ENCODE measurements at regions not wholly inside any gene's neighbourhood (a gene's known extent, or its start where the extent isn't known, plus 50 kb on each side); places are given as distances from the start of the nearest gene placed in this dataset.

DNA sequence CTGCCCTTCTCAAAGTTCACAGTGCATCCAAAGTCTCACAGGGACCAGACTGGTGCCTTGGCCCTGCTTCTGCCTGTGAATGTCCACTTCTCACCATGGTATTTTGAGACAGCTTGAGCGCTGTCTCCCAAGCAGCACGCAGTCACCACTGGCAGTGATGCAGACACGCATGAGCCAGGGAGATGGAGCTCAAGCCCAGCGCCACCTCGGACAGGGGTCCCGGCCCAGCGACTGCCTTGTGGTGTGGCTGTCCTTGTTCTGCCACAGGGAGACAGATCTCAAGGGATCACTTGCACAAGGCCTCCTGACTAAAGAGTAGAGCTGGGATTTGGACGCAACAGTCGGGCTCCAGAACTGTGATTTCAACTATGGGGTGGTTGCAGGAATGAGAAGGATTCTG is 92.6 kb upstream of the MBL2 start:
- DNase-seq (ENCODE audit: low spot score), result no peak
- H3K27me3 Mint-ChIP-seq (ENCODE audit: insufficient read depth), result no peaks in the 10 kb centered on the region
- H3K9me3 Mint-ChIP-seq, result peaks cover 4% of the 10 kb centered on the region
- H3K36me3 Mint-ChIP-seq (ENCODE audit: low read depth), result no peaks in the 10 kb centered on the region
- H3K4me3 Mint-ChIP-seq, result no peak overlapping the region
- no peak overlapping the region for H3K27ac Mint-ChIP-seq
- intact Hi-C loops (cut with micrococcal nuclease), result no loop called here
- H3K4me1 Mint-ChIP-seq (ENCODE audit: low read depth), result no peaks in the 10 kb centered on the region

DNA sequence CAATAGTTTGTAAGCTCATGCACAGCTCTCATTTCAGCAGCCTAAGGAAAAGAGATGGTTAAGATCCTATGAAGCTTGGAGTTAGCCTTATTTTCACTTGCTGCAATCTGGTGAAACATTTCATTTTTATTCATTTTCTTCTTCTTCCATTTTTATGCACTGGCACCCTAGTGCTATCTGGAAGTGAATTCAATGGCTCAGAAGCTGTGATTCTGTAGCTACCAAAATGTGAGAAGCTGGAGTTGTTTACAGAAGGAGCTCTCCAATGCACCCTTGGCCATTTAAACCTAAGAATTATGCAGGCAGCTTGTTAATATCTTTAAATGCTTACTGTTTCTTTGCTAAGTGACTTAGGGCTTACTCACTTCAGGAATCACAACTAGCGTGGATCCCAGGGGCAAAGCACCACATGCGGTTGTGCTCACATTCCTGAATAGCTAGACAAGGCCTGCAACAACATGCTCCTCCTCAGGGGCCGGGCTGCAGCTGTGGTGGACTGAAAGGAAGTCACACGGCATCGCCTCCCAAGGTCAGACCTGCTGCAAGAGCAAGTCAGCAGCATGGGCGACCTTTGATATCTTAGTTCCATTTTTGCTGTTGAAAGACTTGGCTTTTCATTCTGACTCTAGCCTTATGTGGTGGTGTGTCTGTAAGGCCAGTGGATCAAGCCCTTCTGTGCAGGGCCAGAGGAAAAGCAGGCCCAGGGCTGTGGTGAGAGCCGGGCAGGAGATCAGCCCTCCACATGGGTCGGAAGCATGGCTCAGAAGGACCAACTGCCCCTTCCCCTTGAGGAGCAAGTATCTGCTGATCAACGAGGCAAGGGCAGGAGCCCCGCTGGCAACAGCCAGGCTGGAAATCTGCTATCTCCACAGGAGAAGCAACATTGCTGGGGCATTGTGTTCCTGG is 91.9 kb upstream of the MBL2 start:
- H3K4me1 Mint-ChIP-seq (ENCODE audit: low read depth), result no peaks in the 10 kb centered on the region
- intact Hi-C loops (cut with micrococcal nuclease), result no loop called here

GRCh38 chr10:52858722-52859121 is 86.1 kb upstream of the MBL2 start:
- H3K9me3 Mint-ChIP-seq, result no peaks in the 10 kb centered on the region
- no peak overlapping the region for H3K4me3 Mint-ChIP-seq
- no peak for DNase-seq (ENCODE audit: low spot score)
- H3K4me1 Mint-ChIP-seq (ENCODE audit: low read depth), result no peaks in the 10 kb centered on the region
- intact Hi-C loops (cut with micrococcal nuclease), result no loop called here
- H3K27ac Mint-ChIP-seq, result no peak overlapping the region
- H3K27me3 Mint-ChIP-seq (ENCODE audit: insufficient read depth), result no peaks in the 10 kb centered on the region
- no peaks in the 10 kb centered on the region for H3K36me3 Mint-ChIP-seq (ENCODE audit: low read depth)

More for the DNA sequence above, 91.9 kb upstream of the MBL2 start:
- H3K9me3 Mint-ChIP-seq, result no peaks in the 10 kb centered on the region
- H3K27ac Mint-ChIP-seq, result no peak overlapping the region
- H3K4me3 Mint-ChIP-seq, result no peak overlapping the region
- no peaks in the 10 kb centered on the region for H3K27me3 Mint-ChIP-seq (ENCODE audit: insufficient read depth)
- no peaks in the 10 kb centered on the region for H3K36me3 Mint-ChIP-seq (ENCODE audit: low read depth)
- no peak for DNase-seq (ENCODE audit: low spot score)

- Mint-ChIP-seq H3K27me3 (ENCODE audit: insufficient read depth) (no peaks in the 10 kb centered on the region), H3K36me3 (ENCODE audit: low read depth) (no peaks in the 10 kb centered on the region), H3K27ac (no peak overlapping the region), H3K4me1 (ENCODE audit: low read depth) (no peaks in the 10 kb centered on the region), H3K9me3 (no peaks in the 10 kb centered on the region), H3K4me3 (no peak overlapping the region)
- DNase-seq (ENCODE audit: low spot score), result no peak
- intact Hi-C loops (cut with micrococcal nuclease), result no loop called here
Measured at GRCh38 chr10:52855546-52856325, 83.2 kb upstream of the MBL2 start.

- Mint-ChIP-seq H3K27ac (no peak overlapping the region), H3K4me1 (ENCODE audit: low read depth) (no peaks in the 10 kb centered on the region), H3K9me3 (peaks cover 5% of the 10 kb centered on the region), H3K4me3 (no peak overlapping the region), H3K36me3 (ENCODE audit: low read depth) (no peaks in the 10 kb centered on the region), H3K27me3 (ENCODE audit: insufficient read depth) (no peaks in the 10 kb centered on the region)
- intact Hi-C loops (cut with micrococcal nuclease), result no loop called here
- no peak for DNase-seq (ENCODE audit: low spot score)
Measured at GRCh38 chr10:52853704-52854103, 81.1 kb upstream of the MBL2 start.

- Mint-ChIP-seq H3K4me1 (ENCODE audit: low read depth) (no peaks in the 10 kb centered on the region), H3K27me3 (ENCODE audit: insufficient read depth) (no peaks in the 10 kb centered on the region), H3K9me3 (peaks cover 9% of the 10 kb centered on the region), H3K4me3 (no peak overlapping the region), H3K36me3 (ENCODE audit: low read depth) (no peaks in the 10 kb centered on the region), H3K27ac (no peak overlapping the region)
- intact Hi-C loops (cut with micrococcal nuclease), result no loop called here
- DNase-seq (ENCODE audit: low spot score), result no peak
Measured at GRCh38 chr10:52836816-52837215, 64.2 kb upstream of the MBL2 start.
